NCI-H446 (cell line): ENCODE measurements at regions not wholly inside any gene's neighbourhood (a gene's known extent, or its start where the extent isn't known, plus 50 kb on each side); places are given as distances from the start of the nearest gene placed in this dataset.
"Not testable (repeated sequence)": the region's sequence is repeated elsewhere in the genome, so short reads cannot be mapped to it uniquely, and the experiment has no call there.

ENCODE experiments used
- DNase-seq, 2 experiments: peaks; one replicate each; lab custom pipeline; 2025; lab: John Stamatoyannopoulos, UW

DNA sequence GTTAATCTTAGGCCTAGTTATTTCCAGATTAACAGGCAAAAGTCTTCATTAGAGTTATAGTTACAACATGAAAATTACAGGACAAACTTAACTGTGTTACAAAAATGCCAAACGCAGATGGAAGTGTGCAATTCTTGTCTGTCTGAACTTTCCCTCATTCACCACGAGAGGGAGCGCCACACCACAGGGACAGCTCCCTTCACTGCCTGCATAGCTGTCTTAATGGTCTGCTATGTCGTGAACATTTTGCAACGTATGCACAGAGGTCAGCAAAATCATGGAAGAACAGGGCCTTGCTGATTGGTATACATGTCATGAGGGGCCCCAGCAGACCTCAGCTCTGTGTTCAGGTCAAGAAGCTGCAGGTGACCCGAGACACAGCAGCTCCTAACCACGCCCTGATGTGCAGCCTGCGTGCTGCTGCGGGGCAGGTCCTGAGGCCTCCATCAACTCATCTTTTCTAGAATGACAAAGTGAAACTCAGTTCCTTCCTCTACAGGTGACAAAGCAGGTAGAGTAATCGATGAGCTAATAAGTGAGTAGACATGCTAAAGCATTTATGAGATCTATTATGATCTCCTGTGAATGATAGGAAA is 78.8 kb upstream of the ATP8B1 start:
- peak; percentile 81 to 87 for DNase-seq

DNA sequence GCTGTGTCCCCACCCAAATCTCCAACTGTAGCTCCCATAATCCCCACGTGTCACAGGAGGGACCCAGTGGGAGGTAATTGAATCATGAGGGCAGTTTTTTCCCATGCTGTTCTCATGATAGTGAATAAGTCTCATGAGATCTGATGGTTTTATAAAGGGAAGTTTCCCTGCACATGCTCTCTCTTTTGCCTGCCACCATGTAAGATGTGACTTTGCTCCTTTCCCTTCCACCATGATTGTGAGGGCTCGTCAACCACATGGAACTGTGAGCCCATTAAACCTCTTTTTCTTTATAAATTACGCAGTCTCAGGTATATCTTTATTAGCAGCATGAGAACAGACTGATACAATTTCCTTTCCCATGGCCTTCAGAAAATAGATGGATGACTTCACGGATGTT is 76.8 kb upstream of the ATP8B1 start:
- DNase-seq: not testable (repeated sequence)

GRCh38 chr18:57869221-57869620 is 66.1 kb upstream of the ATP8B1 start:
- no peak for DNase-seq

GRCh38 chr18:57866355-57866754 is 63.2 kb upstream of the ATP8B1 start:
- no peak for DNase-seq

- no peak for DNase-seq
Observed at GRCh38 chr18:57864615-57865121, 61.6 kb upstream of the ATP8B1 start.

- DNase-seq: no peak
Observed at GRCh38 chr18:57863706-57864105, 60.6 kb upstream of the ATP8B1 start.

- DNase-seq: peak in 1 of 2 experiments; percentile 53
Observed at GRCh38 chr18:57859314-57859713, 56.2 kb upstream of the ATP8B1 start.

- DNase-seq: no peak
Observed at GRCh38 chr18:57856557-57857280, 53.6 kb upstream of the ATP8B1 start.

GRCh38 chr18:57856128-57856527 is 53.0 kb upstream of the ATP8B1 start:
- DNase-seq: no peak

- no peak for DNase-seq
Observed at GRCh38 chr18:57855551-57855950, 52.4 kb upstream of the ATP8B1 start.

GRCh38 chr18:57854726-57855125 is 51.6 kb upstream of the ATP8B1 start:
- no peak for DNase-seq

DNA sequence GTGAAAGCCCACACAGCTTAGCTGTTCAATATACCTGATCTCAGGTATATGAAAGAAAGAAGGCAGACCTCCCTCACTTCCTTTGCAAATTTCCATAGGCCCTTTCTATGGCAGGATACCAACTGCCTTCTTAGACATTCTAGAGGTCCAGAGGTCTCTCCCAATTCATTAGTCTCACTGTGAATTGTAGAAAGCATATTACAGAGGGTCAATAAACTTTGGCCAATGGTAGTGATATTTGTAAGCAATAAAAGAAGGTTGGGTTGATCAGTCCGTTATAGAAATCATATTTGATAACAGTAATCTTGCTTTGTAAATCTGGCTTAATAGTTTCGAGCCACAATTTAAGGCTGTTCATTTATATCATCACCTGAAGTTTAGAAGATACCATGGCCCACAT is 50.7 kb upstream of the ATP8B1 start:
- DNase-seq: no peak

DNA sequence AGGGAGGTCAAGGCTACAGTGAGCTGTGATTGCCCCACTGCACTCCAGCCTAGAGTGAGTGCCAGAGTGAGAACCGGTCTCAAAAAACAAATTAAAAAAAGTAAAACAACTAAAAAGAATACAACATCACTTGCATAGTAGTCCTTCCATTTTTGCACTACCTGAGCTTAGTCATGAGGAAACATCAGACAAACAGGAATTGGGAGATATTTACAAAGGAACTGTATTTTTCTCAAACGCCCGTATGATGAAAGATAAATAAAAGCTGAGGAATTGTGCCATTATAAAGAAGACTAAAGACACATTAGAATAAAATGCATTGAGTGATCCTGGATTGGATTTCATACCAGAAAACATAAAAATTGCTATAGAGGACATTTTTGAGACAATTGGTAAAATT is 50.0 kb upstream of the ATP8B1 start:
- DNase-seq: no peak
